ENCODE measurements at regions not wholly inside any gene's neighbourhood (a gene's known extent, or its start where the extent isn't known, plus 50 kb on each side); places are given as distances from the start of the nearest gene placed in this dataset.

- Mint-ChIP-seq H3K4me3 (no peak overlapping the region), H3K4me1 (peaks cover 17 to 25% of the 10 kb centered on the region in 2 experiments), H3K9me3 (peaks cover 3 to 21% of the 10 kb centered on the region in 2 experiments), H3K27me3 (ENCODE audit: low read depth) (peaks cover 4% of the 10 kb centered on the region), H3K27ac (no peak overlapping the region), H3K36me3 (ENCODE audit: insufficient read depth in 1 of 3, low read depth in 3 of 3) (peaks cover 17 to 23% (median 18%) of the 10 kb centered on the region in 3 experiments)
- Histone ChIP-seq H3K9me3 (ENCODE audit: control insufficient read depth, low read depth, low read length) (no peaks in the 10 kb centered on the region), H3K14ac (ENCODE audit: insufficient read depth, low read length) (no peak overlapping the region), H2BK12ac (ENCODE audit: insufficient read length, low read depth, low read length) (no peak overlapping the region), H3K27me3 (ENCODE audit: insufficient read depth, low read length) (no peaks in the 10 kb centered on the region), H3K23ac (ENCODE audit: insufficient read length, low read depth, low read length) (no peak overlapping the region), H2BK15ac (ENCODE audit: low read depth, low read length) (no peak overlapping the region), H3K27ac (ENCODE audit: insufficient read length, low read depth, low read length) (no peak overlapping the region), H2BK120ac (ENCODE audit: low read depth, low read length, poor library complexity, severe bottlenecking) (no peak overlapping the region), H3K23me2 (ENCODE audit: insufficient read length, low read depth, low read length, poor library complexity, severe bottlenecking) (no peaks in the 10 kb centered on the region), H3T11ph (ENCODE audit: low read length) (no peak overlapping the region), H3K9ac (ENCODE audit: extremely low read depth, insufficient read length, low read length) (no peak overlapping the region), H3K4me1 (ENCODE audit: insufficient read depth, low read length) (peaks cover 2% of the 10 kb centered on the region), H4K91ac (ENCODE audit: insufficient read length, low read depth, low read length) (no peak overlapping the region), H2AFZ (ENCODE audit: low read length) (no peak overlapping the region), H4K20me1 (ENCODE audit: control insufficient read depth, insufficient read depth, insufficient read length) (no peaks in the 10 kb centered on the region), H3K79me1 (ENCODE audit: insufficient read depth, low read depth, low read length, poor library complexity, severe bottlenecking) (no peaks in the 10 kb centered on the region), H3K18ac (ENCODE audit: insufficient read length, low read depth, low read length) (no peak overlapping the region), H3K79me2 (ENCODE audit: insufficient read depth, low read length) (no peaks in the 10 kb centered on the region), H3K56ac (ENCODE audit: insufficient read length, low read depth, low read length) (no peak overlapping the region), H2BK20ac (ENCODE audit: low read depth, low read length, poor library complexity, severe bottlenecking) (no peak overlapping the region), H2AK5ac (ENCODE audit: insufficient read length, low read length) (no peak overlapping the region), H2BK5ac (ENCODE audit: insufficient read length, low read length) (no peak overlapping the region), H3K4me2 (ENCODE audit: insufficient read depth, insufficient read length, low read length) (no peak overlapping the region), H4K8ac (replicated peaks; ENCODE audit: insufficient read length, low read depth, low read length) (no peak overlapping the region), H3K4ac (ENCODE audit: low read depth, low read length) (no peak overlapping the region), H4K5ac (ENCODE audit: insufficient read length, low read depth, low read length) (no peak overlapping the region)
- WGBS (ENCODE audit: extremely low coverage, insufficient read length, low lambda C conversion rate) = no CpG with 5 or more reads among the region's 12 CpGs
- no peak for TF ChIP-seq CTCF (conservative IDR thresholded peaks at IDR 0.05)
- no peak for DNase-seq
Observed at GRCh38 chr2:7905756-7906155, 776.1 kb upstream of the ID2 start.

Measured in H9 (cell line).